Testis (tissue), 2 donors: ENCODE measurements at regions not wholly inside any gene's neighbourhood (a gene's known extent, or its start where the extent isn't known, plus 50 kb on each side); places are given as distances from the start of the nearest gene placed in this dataset.

Source experiments
- CTCF ChIP-seq, 3 experiments: fragments of 450-650 bp in 2 of 3; fragments of 200-600 bp in 1 of 3; sonication (generic) in 1 of 3; IDR thresholded peaks; one replicate each; pipeline ENCODE4 v1.5.1; 2016 to 2019; ENCODE audit warnings: antibody characterized with exemption in 3 of 3, mild to moderate bottlenecking in 2 of 3, moderate library complexity in 1 of 3
- POLR2A ChIP-seq: fragments of 450-650 bp; IDR thresholded peaks from one replicate; pipeline ENCODE4 v1.6.1; 2017; ENCODE audit warnings: antibody characterized with exemption, mild to moderate bottlenecking, moderate library complexity

- TF ChIP-seq CTCF (IDR thresholded peaks at IDR 0.05) (no peak), POLR2A (no peak)
These were observed 590.7 kb downstream of the TBC1D22A start for GRCh38 chr22:47352920-47353700.
